ENCODE measurements at regions not wholly inside any gene's neighbourhood (a gene's known extent, or its start where the extent isn't known, plus 50 kb on each side); places are given as distances from the start of the nearest gene placed in this dataset.
"Not testable (repeated sequence)": the region's sequence is repeated elsewhere in the genome, so short reads cannot be mapped to it uniquely, and the experiment has no call there.

- DNase-seq (ENCODE audit: low read depth): no peak
These were observed 624.2 kb upstream of the GRIN3A start for GRCh38 chr9:102362470-102363132.

GRCh38 chr9:102360846-102361245 is 622.4 kb upstream of the GRIN3A start:
- DNase-seq (ENCODE audit: low read depth): no peak

GRCh38 chr9:102355982-102356381 is 617.5 kb upstream of the GRIN3A start:
- no peak for DNase-seq (ENCODE audit: low read depth)

GRCh38 chr9:102354041-102354440 is 615.6 kb upstream of the GRIN3A start:
- no peak for DNase-seq (ENCODE audit: low read depth)

- DNase-seq (ENCODE audit: low read depth): not testable (repeated sequence)
These were observed 599.0 kb upstream of the GRIN3A start for GRCh38 chr9:102337471-102337870.

- no peak for DNase-seq (ENCODE audit: low read depth)
These were observed 570.9 kb upstream of the GRIN3A start for GRCh38 chr9:102309379-102309778.

- no peak for DNase-seq (ENCODE audit: low read depth)
These were observed 556.7 kb upstream of the GRIN3A start for GRCh38 chr9:102295188-102295587.

GRCh38 chr9:102273952-102274351 is 535.5 kb upstream of the GRIN3A start:
- DNase-seq (ENCODE audit: low read depth): no peak

- DNase-seq (ENCODE audit: low read depth): no peak
These were observed 514.7 kb upstream of the GRIN3A start for GRCh38 chr9:102253099-102253498.

- DNase-seq (ENCODE audit: low read depth): no peak
These were observed 506.5 kb upstream of the GRIN3A start for GRCh38 chr9:102244916-102245315.

GRCh38 chr9:102237520-102237919 is 499.1 kb upstream of the GRIN3A start:
- DNase-seq (ENCODE audit: low read depth): no peak

- no peak for DNase-seq (ENCODE audit: low read depth)
These were observed 498.6 kb upstream of the GRIN3A start for GRCh38 chr9:102237094-102237493.

GRCh38 chr9:102227416-102227815 is 489.0 kb upstream of the GRIN3A start:
- DNase-seq (ENCODE audit: low read depth): not testable (repeated sequence)

GRCh38 chr9:102225841-102226441 is 487.5 kb upstream of the GRIN3A start:
- no peak for DNase-seq (ENCODE audit: low read depth)

GRCh38 chr9:102223320-102224136 is 485.1 kb upstream of the GRIN3A start:
- DNase-seq (ENCODE audit: low read depth): not testable (repeated sequence)

GRCh38 chr9:102209176-102209575 is 470.7 kb upstream of the GRIN3A start:
- DNase-seq (ENCODE audit: low read depth): no peak

GRCh38 chr9:102206432-102206831 is 468.0 kb upstream of the GRIN3A start:
- DNase-seq (ENCODE audit: low read depth): no peak

- no peak for DNase-seq (ENCODE audit: low read depth)
These were observed 466.8 kb upstream of the GRIN3A start for GRCh38 chr9:102205251-102205650.

GRCh38 chr9:102202126-102202525 is 463.7 kb upstream of the GRIN3A start:
- DNase-seq (ENCODE audit: low read depth): no peak

- DNase-seq (ENCODE audit: low read depth): no peak
These were observed 447.5 kb upstream of the GRIN3A start for GRCh38 chr9:102185962-102186361.

- no peak for DNase-seq (ENCODE audit: low read depth)
These were observed 446.9 kb upstream of the GRIN3A start for GRCh38 chr9:102185371-102185770.

GRCh38 chr9:102178811-102179210 is 440.4 kb upstream of the GRIN3A start:
- no peak for DNase-seq (ENCODE audit: low read depth)

- DNase-seq (ENCODE audit: low read depth): not testable (repeated sequence)
These were observed 435.8 kb upstream of the GRIN3A start for GRCh38 chr9:102174202-102174601.
